ENCODE measurements at regions not wholly inside any gene's neighbourhood (a gene's known extent, or its start where the extent isn't known, plus 50 kb on each side); places are given as distances from the start of the nearest gene placed in this dataset.

DNA sequence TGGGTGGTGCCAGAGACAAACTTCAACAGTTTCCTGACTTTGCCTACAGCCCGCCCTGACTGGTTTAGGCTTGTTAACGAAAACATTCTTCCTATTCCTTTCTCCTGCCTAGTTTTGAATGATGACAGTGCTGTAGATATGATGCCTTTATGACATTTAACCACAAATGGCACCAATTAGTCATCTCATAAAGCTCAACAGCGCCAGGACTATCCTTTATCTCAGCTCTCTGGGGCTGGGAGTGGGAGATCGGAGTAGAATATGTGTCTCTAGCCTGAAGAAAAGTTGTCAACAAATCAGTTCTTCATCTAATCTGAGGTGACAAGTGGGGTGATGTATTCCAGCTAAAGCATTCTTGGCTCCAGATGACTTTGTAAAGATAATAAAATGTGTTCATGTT is 64.6 kb upstream of the SH3RF1 start:
- WGBS (ENCODE audit: insufficient coverage): no CpG with 5 or more reads among the region's 4 CpGs
- Histone ChIP-seq H4K20me1 (ENCODE audit: insufficient read depth, low read length) (no peaks in the 10 kb centered on the region), H3K79me2 (ENCODE audit: insufficient read depth, low read length) (no peaks in the 10 kb centered on the region), H3K27ac (ENCODE audit: low read depth in 1 of 2, low read length in 2 of 2) (no peak overlapping the region), H3K4me1 (ENCODE audit: control insufficient read depth in 1 of 2, insufficient read depth in 2 of 2, low read length in 2 of 2) (no peaks in the 10 kb centered on the region), H3K4me2 (replicated peaks; ENCODE audit: extremely low read depth, low read length, poor library complexity, severe bottlenecking) (no peak overlapping the region), H2AFZ (ENCODE audit: insufficient read depth, low read depth, low read length, poor library complexity, severe bottlenecking) (no peak overlapping the region), H3K4me3 (replicated peaks in 1 of 3; ENCODE audit: low read depth in 2 of 3, low read length in 3 of 3) (no peak overlapping the region), H3K36me3 (replicated peaks in 1 of 2; ENCODE audit: control insufficient read depth in 1 of 2, insufficient read depth in 2 of 2, low read length in 2 of 2) (no peaks in the 10 kb centered on the region), H3K27me3 (ENCODE audit: control insufficient read depth in 2 of 2, insufficient read depth in 2 of 2, low read length in 2 of 2) (no peaks in the 10 kb centered on the region), H3K9ac (ENCODE audit: insufficient read depth, low read length, poor library complexity, severe bottlenecking) (no peak overlapping the region), H3K9me3 (replicated peaks in 1 of 2; ENCODE audit: control insufficient read depth in 1 of 2, insufficient read depth in 1 of 2, low read length in 2 of 2) (no peaks in the 10 kb centered on the region)
- DNase-seq: no peak
- Mint-ChIP-seq H3K4me3 (no peak overlapping the region), H3K27ac (no peak overlapping the region), H3K9me3 (peaks cover 0 to 8% (median 0%) of the 10 kb centered on the region in 7 donors), H3K4me1 (no peaks in the 10 kb centered on the region), H3K27me3 (ENCODE audit: low read depth in 3 of 3) (peaks cover 0 to 5% (median 2%) of the 10 kb centered on the region in 3 donors), H3K36me3 (no peaks in the 10 kb centered on the region)
- TF ChIP-seq, protein P1, sequence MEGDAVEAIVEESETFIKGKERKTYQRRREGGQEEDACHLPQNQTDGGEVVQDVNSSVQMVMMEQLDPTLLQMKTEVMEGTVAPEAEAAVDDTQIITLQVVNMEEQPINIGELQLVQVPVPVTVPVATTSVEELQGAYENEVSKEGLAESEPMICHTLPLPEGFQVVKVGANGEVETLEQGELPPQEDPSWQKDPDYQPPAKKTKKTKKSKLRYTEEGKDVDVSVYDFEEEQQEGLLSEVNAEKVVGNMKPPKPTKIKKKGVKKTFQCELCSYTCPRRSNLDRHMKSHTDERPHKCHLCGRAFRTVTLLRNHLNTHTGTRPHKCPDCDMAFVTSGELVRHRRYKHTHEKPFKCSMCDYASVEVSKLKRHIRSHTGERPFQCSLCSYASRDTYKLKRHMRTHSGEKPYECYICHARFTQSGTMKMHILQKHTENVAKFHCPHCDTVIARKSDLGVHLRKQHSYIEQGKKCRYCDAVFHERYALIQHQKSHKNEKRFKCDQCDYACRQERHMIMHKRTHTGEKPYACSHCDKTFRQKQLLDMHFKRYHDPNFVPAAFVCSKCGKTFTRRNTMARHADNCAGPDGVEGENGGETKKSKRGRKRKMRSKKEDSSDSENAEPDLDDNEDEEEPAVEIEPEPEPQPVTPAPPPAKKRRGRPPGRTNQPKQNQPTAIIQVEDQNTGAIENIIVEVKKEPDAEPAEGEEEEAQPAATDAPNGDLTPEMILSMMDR (IDR thresholded peaks at IDR 0.05): no peak
- intact Hi-C loops (cut with micrococcal nuclease): no loop called here

DNA sequence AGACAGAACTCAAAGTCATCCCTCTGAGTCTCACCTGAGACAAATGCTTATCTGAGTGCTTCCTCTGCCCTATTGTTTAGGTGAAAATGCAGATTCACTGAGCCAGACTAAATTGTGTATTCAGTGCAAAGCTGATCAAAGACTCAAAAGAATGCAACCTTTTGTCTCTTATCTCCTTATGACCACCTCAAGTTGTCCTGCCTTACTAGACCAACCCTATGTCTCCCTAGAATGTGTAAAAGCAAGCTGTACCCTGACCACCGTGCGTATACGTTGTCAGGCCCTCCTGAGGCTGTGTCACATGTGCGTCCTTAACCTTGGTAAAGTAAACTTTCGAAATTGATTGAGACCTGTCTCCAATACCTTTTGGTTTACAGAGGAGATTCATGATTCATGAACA is 63.6 kb upstream of the SH3RF1 start:
- Histone ChIP-seq H3K4me2 (replicated peaks; ENCODE audit: extremely low read depth, low read length, poor library complexity, severe bottlenecking) (no peak overlapping the region), H3K4me3 (replicated peaks in 1 of 3; ENCODE audit: low read depth in 2 of 3, low read length in 3 of 3) (no peak overlapping the region), H3K79me2 (ENCODE audit: insufficient read depth, low read length) (no peaks in the 10 kb centered on the region), H4K20me1 (ENCODE audit: insufficient read depth, low read length) (no peaks in the 10 kb centered on the region), H3K27ac (ENCODE audit: low read depth in 1 of 2, low read length in 2 of 2) (no peak overlapping the region), H3K4me1 (ENCODE audit: control insufficient read depth in 1 of 2, insufficient read depth in 2 of 2, low read length in 2 of 2) (no peaks in the 10 kb centered on the region), H2AFZ (ENCODE audit: insufficient read depth, low read depth, low read length, poor library complexity, severe bottlenecking) (no peak overlapping the region), H3K27me3 (ENCODE audit: control insufficient read depth in 2 of 2, insufficient read depth in 2 of 2, low read length in 2 of 2) (no peaks in the 10 kb centered on the region), H3K9me3 (replicated peaks in 1 of 2; ENCODE audit: control insufficient read depth in 1 of 2, insufficient read depth in 1 of 2, low read length in 2 of 2) (no peaks in the 10 kb centered on the region), H3K9ac (ENCODE audit: insufficient read depth, low read length, poor library complexity, severe bottlenecking) (no peak overlapping the region), H3K36me3 (replicated peaks in 1 of 2; ENCODE audit: control insufficient read depth in 1 of 2, insufficient read depth in 2 of 2, low read length in 2 of 2) (no peaks in the 10 kb centered on the region)
- Mint-ChIP-seq H3K27ac (no peak overlapping the region), H3K4me1 (no peaks in the 10 kb centered on the region), H3K9me3 (peaks cover 0 to 6% (median 0%) of the 10 kb centered on the region in 7 donors), H3K36me3 (no peaks in the 10 kb centered on the region), H3K27me3 (ENCODE audit: low read depth in 3 of 3) (peaks cover 0 to 7% (median 2%) of the 10 kb centered on the region in 3 donors), H3K4me3 (no peak overlapping the region)
- intact Hi-C loops (cut with micrococcal nuclease): no loop called here
- WGBS (ENCODE audit: insufficient coverage): 100% methylated on average over 1 of the region's 5 CpGs
- no peak for DNase-seq
- TF ChIP-seq, protein P1 (IDR thresholded peaks at IDR 0.05): no peak
